ENCODE measurements at regions not wholly inside any gene's neighbourhood (a gene's known extent, or its start where the extent isn't known, plus 50 kb on each side); places are given as distances from the start of the nearest gene placed in this dataset.

DNA sequence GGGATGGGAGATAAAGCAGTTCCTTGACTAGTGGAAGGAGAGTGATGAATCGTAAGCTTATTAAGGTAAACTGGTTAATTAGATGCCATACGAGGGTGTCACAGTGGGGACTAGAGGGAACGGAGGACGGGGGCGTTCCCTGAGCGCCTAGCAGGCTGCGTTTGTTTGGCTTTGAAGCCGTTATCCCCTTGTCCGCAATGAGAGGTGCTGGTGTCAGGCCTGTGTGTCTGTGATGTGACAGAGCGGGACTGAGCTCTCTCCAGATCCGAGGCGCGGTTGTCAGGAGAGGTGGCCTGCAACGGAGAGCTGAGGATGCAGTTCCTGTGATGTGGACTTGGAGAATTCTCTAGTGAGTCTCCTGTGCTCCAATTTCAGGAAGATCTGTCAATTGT is 60.0 kb upstream of the PRPS1L1 start:
- BruUV-seq (replicated peaks): no TSS peak
- 14% methylated on average over 7 of the region's 14 CpGs; no CpG with 5 or more reads in 1 of the 2 experiments for WGBS, 2 experiments (ENCODE audit: extremely low coverage in 2 of 2, insufficient read length in 1 of 2)
- Histone ChIP-seq H3K27ac (ENCODE audit: insufficient read depth, low read length) (no peak overlapping the region), H4K20me1 (ENCODE audit: insufficient read depth, low read length) (no peaks in the 10 kb centered on the region), H2BK5ac (ENCODE audit: low read depth, low read length, poor library complexity, severe bottlenecking) (no peak overlapping the region), H3K4me3 (ENCODE audit: insufficient read depth, low read depth, low read length) (no peak overlapping the region), H3K18ac (ENCODE audit: low read depth, low read length) (no peak overlapping the region), H2BK15ac (ENCODE audit: low read depth, low read length) (no peak overlapping the region), H3K9me3 (ENCODE audit: control insufficient read depth, insufficient read depth, low read length) (no peaks in the 10 kb centered on the region; the same call in 1 of the 2 replicates), H3K4me1 (ENCODE audit: control insufficient read depth, insufficient read depth, low read length) (no peaks in the 10 kb centered on the region), H2AK5ac (ENCODE audit: low read depth, low read length) (no peak overlapping the region), H3K4me2 (ENCODE audit: low read depth, low read length) (peak overlapping the region; percentile 16; the same call in 1 of the 2 replicates), H2BK120ac (ENCODE audit: low read depth, low read length) (no peak overlapping the region), H2AFZ (replicated peaks; ENCODE audit: low read length, poor library complexity) (peak overlapping the region; percentile 9), H3K9ac (ENCODE audit: low read depth, low read length) (no peak overlapping the region), H3K56ac (ENCODE audit: extremely low read depth, insufficient read depth, low read length) (no peak overlapping the region), H4K8ac (ENCODE audit: low read depth in 2 of 2, low read length in 2 of 2) (no peak overlapping the region), H3K79me1 (ENCODE audit: low read depth in 1 of 2, low read length in 2 of 2) (no peaks in the 10 kb centered on the region), H2BK20ac (ENCODE audit: low read depth, low read length) (no peak overlapping the region), H4K91ac (ENCODE audit: insufficient read depth, low read depth, low read length) (no peak overlapping the region), H3K36me3 (ENCODE audit: control insufficient read depth, insufficient read depth, low read length) (no peaks in the 10 kb centered on the region), H3K4ac (ENCODE audit: low read depth, low read length) (no peak overlapping the region), H3K27me3 (ENCODE audit: control insufficient read depth, insufficient read depth, low read length) (peaks cover 28% of the 10 kb centered on the region), H4K5ac (ENCODE audit: low read depth, low read length) (no peak overlapping the region), H3K9me1 (ENCODE audit: insufficient read depth, low read length) (no peaks in the 10 kb centered on the region), H3K14ac (replicated peaks; ENCODE audit: low read depth, low read length) (no peak overlapping the region), H2AK9ac (replicated peaks; ENCODE audit: low read depth, low read length, poor library complexity) (no peak overlapping the region), H3K23ac (ENCODE audit: low read depth, low read length) (no peak overlapping the region)
- no peak for DNase-seq
- dilution Hi-C loops (cut with HindIII; ENCODE audit: low sequenced_read_pairs, unreplicated experiment): no loop called here
- intact Hi-C loops (cut with micrococcal nuclease): no loop called here
- ChIA-PET CTCF (interaction anchor here (0.6 kb wide), 1 partner anchor 16 kb away, joined by 4 read pairs; no protein-coding TSS in a partner anchor), POLR2A (ENCODE audit: unreplicated experiment) (no interaction called here)
- ATAC-seq (ENCODE audit: low read depth): no peak
- in situ Hi-C loops (cut with MboI; ENCODE audit: low sequenced_read_pairs): no loop called here
- TF ChIP-seq, protein P1, sequence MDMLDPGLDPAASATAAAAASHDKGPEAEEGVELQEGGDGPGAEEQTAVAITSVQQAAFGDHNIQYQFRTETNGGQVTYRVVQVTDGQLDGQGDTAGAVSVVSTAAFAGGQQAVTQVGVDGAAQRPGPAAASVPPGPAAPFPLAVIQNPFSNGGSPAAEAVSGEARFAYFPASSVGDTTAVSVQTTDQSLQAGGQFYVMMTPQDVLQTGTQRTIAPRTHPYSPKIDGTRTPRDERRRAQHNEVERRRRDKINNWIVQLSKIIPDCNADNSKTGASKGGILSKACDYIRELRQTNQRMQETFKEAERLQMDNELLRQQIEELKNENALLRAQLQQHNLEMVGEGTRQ (IDR thresholded peaks at IDR 0.05; ENCODE audit: low read depth, low read length): no peak
- TF ChIP-seq, protein P2, sequence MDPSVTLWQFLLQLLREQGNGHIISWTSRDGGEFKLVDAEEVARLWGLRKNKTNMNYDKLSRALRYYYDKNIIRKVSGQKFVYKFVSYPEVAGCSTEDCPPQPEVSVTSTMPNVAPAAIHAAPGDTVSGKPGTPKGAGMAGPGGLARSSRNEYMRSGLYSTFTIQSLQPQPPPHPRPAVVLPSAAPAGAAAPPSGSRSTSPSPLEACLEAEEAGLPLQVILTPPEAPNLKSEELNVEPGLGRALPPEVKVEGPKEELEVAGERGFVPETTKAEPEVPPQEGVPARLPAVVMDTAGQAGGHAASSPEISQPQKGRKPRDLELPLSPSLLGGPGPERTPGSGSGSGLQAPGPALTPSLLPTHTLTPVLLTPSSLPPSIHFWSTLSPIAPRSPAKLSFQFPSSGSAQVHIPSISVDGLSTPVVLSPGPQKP (IDR thresholded peaks at IDR 0.05; ENCODE audit: borderline replicate concordance, low read depth, low read length): no peak
- TF ChIP-seq, protein P3, sequence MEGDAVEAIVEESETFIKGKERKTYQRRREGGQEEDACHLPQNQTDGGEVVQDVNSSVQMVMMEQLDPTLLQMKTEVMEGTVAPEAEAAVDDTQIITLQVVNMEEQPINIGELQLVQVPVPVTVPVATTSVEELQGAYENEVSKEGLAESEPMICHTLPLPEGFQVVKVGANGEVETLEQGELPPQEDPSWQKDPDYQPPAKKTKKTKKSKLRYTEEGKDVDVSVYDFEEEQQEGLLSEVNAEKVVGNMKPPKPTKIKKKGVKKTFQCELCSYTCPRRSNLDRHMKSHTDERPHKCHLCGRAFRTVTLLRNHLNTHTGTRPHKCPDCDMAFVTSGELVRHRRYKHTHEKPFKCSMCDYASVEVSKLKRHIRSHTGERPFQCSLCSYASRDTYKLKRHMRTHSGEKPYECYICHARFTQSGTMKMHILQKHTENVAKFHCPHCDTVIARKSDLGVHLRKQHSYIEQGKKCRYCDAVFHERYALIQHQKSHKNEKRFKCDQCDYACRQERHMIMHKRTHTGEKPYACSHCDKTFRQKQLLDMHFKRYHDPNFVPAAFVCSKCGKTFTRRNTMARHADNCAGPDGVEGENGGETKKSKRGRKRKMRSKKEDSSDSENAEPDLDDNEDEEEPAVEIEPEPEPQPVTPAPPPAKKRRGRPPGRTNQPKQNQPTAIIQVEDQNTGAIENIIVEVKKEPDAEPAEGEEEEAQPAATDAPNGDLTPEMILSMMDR (conservative IDR thresholded peaks at IDR 0.05; ENCODE audit: low read depth, low read length): no peak
- TF ChIP-seq BHLHE40 (IDR thresholded peaks at IDR 0.05; ENCODE audit: low read depth, low read length) (no peak), CEBPB (IDR thresholded peaks at IDR 0.05; ENCODE audit: low read depth, low read length) (no peak), FOS (IDR thresholded peaks at IDR 0.05; ENCODE audit: low read depth, low read length) (no peak), MAFK (IDR thresholded peaks at IDR 0.05; ENCODE audit: low read depth, low read length) (no peak), RFX5 (IDR thresholded peaks at IDR 0.05; ENCODE audit: low read depth, low read length) (no peak), NFE2L2 (IDR thresholded peaks at IDR 0.05; ENCODE audit: low read depth, low read length) (no peak)

All from IMR-90 (cell line).